Suprapubic skin (tissue), 4 donors: ENCODE measurements at regions not wholly inside any gene's neighbourhood (a gene's known extent, or its start where the extent isn't known, plus 50 kb on each side); places are given as distances from the start of the nearest gene placed in this dataset.
"Not testable (repeated sequence)": the region's sequence is repeated elsewhere in the genome, so short reads cannot be mapped to it uniquely, and the experiment has no call there.

Experiments
- DNase-seq, 2 donors: peaks; one replicate each; pipeline ENCODE4 v3.0.0-alpha.2; 2019; ENCODE audit warnings: low spot score in 2 of 2
- H3K27ac ChIP-seq: fragments of 200-600 bp; sonication (generic); one replicate; pipeline ENCODE4 v1.5.1; 2019
- H3K27me3 ChIP-seq: fragments of 200-600 bp; sonication (generic); one replicate; pipeline ENCODE4 v1.5.1; 2019
- H3K36me3 ChIP-seq: fragments of 200-600 bp; sonication (generic); one replicate; pipeline ENCODE4 v1.5.1; 2019
- H3K4me1 ChIP-seq: fragments of 200-600 bp; sonication (generic); one replicate; pipeline ENCODE4 v1.5.1; 2019
- H3K4me3 ChIP-seq: fragments of 200-600 bp; sonication (generic); one replicate; pipeline ENCODE4 v1.5.1; 2019; ENCODE audit warnings: mild to moderate bottlenecking
- H3K9me3 ChIP-seq: fragments of 200-600 bp; sonication (generic); one replicate; pipeline ENCODE4 v1.5.1; 2019
- CTCF ChIP-seq, 2 donors: fragments of 200-600 bp in 1 of 2; fragments of 450-650 bp in 1 of 2; sonication (generic) in 1 of 2; IDR thresholded peaks; one replicate each; pipeline ENCODE4 v1.5.1; 2016 to 2019; ENCODE audit warnings: antibody characterized with exemption in 2 of 2, mild to moderate bottlenecking in 1 of 2, moderate library complexity in 1 of 2
- EP300 ChIP-seq: sonication (generic); formaldehyde crosslinking; IDR thresholded peaks from one replicate; pipeline ENCODE4 v1.6.1; 2017; ENCODE audit warnings: antibody characterized with exemption
- POLR2A ChIP-seq, 2 donors: fragments of 450-650 bp; IDR thresholded peaks; one replicate each; pipeline ENCODE4 v1.6.1; 2017; ENCODE audit warnings: antibody characterized with exemption in 2 of 2, mild to moderate bottlenecking in 2 of 2, moderate library complexity in 2 of 2
- POLR2AphosphoS5 ChIP-seq, 3 donors: sonication (generic); formaldehyde crosslinking; IDR thresholded peaks; one replicate each; pipeline ENCODE4 v1.6.1; 2017; ENCODE audit warnings: antibody characterized with exemption in 3 of 3
- WGBS: methylation state at CpG from one replicate; pipeline ENCODE4 v1.1.5; 2018; 5-methylcytosine and 5-hydroxymethylcytosine counted together

DNA sequence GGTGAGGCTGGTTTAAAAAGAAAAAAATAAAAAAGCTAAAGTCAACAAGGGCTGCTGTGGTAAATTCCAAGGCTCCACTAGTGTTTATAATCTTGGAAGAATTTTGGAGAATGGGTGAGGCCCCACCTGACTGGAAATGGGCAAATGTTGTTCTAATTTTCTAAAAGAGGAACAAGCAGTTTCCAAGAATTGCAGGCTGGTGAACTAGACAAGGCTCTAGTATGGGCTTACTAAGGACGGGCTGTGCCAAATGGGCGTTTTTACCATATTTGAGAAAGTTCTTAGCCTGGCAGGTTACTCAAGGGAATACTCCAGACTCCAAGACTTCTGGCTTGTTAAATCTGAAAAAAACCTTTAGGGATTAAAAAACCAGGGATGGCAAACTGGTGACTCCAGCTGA is 67.0 kb upstream of the ABHD2 start:
- Histone ChIP-seq H3K4me1 (peaks cover 39% of the 10 kb centered on the region), H3K9me3 (no peaks in the 10 kb centered on the region), H3K4me3 (no peak overlapping the region), H3K36me3 (no peaks in the 10 kb centered on the region), H3K27me3 (no peaks in the 10 kb centered on the region), H3K27ac (peak overlapping the region; percentile 29)
- DNase-seq = no peak
- WGBS = 14% methylated on average over 2 of the region's 2 CpGs
- TF ChIP-seq CTCF (IDR thresholded peaks at IDR 0.05) (no peak), POLR2A (IDR thresholded peaks at IDR 0.05) (no peak), POLR2AphosphoS5 (IDR thresholded peaks at IDR 0.05) (no peak), EP300 (no peak)

DNA sequence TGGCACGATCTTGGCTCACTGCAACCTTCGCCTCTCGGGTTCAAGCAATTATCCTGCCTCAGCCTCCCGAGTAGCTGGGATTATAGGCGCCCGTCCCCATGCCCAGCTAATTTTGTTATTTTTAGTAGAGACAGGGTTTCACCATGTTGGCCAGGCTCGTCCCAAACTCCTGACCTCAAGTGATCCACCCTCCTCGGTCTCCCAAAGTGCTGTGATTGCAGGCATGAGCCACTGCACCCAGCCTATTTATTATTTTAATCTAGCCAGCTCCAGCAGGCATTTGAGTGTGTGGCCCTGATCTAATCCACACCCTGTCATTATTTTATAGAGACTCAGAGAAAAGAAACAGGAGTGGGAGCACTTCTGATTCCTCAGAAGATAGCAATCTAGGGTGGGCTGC is 66.4 kb upstream of the ABHD2 start:
- Histone ChIP-seq H3K27ac (peak overlapping the region; percentile 29), H3K4me1 (peaks cover 32% of the 10 kb centered on the region)
- not testable (repeated sequence) for H3K4me3 ChIP-seq, H3K27me3 ChIP-seq, H3K36me3 ChIP-seq, DNase-seq, H3K9me3 ChIP-seq
- WGBS = 81% methylated on average over 8 of the region's 8 CpGs

DNA sequence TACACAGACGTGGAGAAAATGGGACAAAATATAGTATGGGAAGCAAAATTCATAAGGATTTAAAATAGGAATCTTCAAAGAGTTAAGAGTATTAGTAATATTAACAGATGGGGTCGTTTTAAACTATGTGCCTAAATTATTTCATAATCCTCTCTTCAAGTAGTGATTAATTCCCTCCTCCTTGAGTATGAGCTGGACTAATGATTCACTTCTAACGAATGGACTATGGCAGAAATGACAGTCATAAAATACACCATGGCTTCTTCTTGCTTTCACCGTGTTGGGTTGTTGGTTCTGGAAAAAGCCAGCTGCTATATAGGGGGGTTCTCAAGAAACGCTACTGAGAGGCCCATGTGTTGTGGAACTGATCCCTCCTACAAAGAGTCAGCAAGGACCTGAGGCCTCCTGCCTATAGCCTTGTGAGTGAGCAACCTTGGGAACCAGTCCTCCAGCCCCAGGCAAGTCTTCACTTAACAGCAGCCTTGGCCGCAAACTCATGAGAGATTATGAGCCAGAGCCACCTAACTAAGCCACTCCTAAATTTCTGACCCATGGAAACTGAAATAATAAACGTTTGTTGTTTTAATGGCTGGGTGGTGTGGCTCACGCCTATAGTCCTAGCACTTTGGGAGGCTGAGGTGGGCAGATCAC is 64.8 kb upstream of the ABHD2 start:
- H3K27ac ChIP-seq = no peak overlapping the region
- no peaks in the 10 kb centered on the region for H3K36me3 ChIP-seq
- WGBS = 76% methylated on average over 7 of the region's 8 CpGs
- peaks cover 17% of the 10 kb centered on the region for H3K4me1 ChIP-seq
- TF ChIP-seq CTCF (IDR thresholded peaks at IDR 0.05) = no peak
- TF ChIP-seq POLR2AphosphoS5 (IDR thresholded peaks at IDR 0.05) = no peak
- TF ChIP-seq EP300 = no peak
- TF ChIP-seq POLR2A (IDR thresholded peaks at IDR 0.05) = no peak
- DNase-seq = no peak
- H3K27me3 ChIP-seq = no peaks in the 10 kb centered on the region
- no peak overlapping the region for H3K4me3 ChIP-seq
- H3K9me3 ChIP-seq = no peaks in the 10 kb centered on the region

DNA sequence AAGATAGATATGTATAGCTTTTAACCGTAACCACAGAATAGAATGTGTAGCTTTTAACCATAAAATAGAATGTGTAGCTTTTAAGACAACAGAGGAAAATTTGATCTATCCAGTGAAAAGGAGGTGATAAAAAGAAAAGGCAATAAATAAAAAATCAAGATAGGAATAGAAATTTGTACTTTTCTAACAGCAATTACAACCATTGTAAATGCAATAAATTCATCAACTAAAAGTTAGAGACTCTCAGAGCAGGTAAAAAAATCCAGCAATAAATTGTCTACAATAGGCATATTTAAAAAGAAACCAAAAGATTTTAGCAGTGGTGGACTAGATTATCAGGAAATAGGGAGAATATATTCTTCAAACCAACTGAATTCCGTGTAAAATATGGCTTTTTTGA is 63.8 kb upstream of the ABHD2 start:
- Histone ChIP-seq H3K9me3 (no peaks in the 10 kb centered on the region), H3K4me3 (no peak overlapping the region), H3K4me1 (peaks cover 8% of the 10 kb centered on the region), H3K27me3 (no peaks in the 10 kb centered on the region), H3K27ac (no peak overlapping the region), H3K36me3 (no peaks in the 10 kb centered on the region)
- 92% methylated on average over 2 of the region's 2 CpGs for WGBS
- TF ChIP-seq POLR2AphosphoS5 (IDR thresholded peaks at IDR 0.05) = no peak
- TF ChIP-seq POLR2A (IDR thresholded peaks at IDR 0.05) = no peak
- no peak for TF ChIP-seq EP300
- no peak for TF ChIP-seq CTCF (IDR thresholded peaks at IDR 0.05)
- DNase-seq = no peak

DNA sequence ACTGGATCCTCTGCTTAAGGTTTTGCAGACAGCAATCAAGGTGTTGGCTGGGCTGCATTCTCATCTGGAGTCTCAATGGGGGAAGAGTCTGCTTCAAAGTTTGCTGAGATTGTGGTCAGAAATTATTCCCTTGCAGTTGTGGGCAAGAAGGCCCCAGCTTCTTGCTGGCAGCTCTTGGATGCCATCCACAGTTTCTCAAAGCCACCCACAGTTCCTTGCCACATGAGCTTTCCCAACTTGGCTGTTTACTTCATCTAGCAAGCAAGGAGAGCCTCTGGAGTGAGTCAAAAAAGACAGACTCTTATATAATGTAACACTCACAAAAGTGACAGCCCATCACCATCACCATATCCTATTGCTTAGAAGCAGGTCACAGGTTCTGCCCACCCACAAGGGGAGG is 62.1 kb upstream of the ABHD2 start:
- no peaks in the 10 kb centered on the region for H3K9me3 ChIP-seq
- no peaks in the 10 kb centered on the region for H3K27me3 ChIP-seq
- no peak for TF ChIP-seq POLR2AphosphoS5 (IDR thresholded peaks at IDR 0.05)
- no peak for TF ChIP-seq POLR2A (IDR thresholded peaks at IDR 0.05)
- TF ChIP-seq CTCF (IDR thresholded peaks at IDR 0.05) = no peak

GRCh38 chr15:89028036-89028435 is 60.2 kb upstream of the ABHD2 start:
- 74% methylated on average over 7 of the region's 7 CpGs for WGBS
- TF ChIP-seq CTCF (IDR thresholded peaks at IDR 0.05) = no peak
- no peak overlapping the region for H3K27ac ChIP-seq
- DNase-seq = no peak
- H3K9me3 ChIP-seq = no peaks in the 10 kb centered on the region
- H3K4me3 ChIP-seq = no peak overlapping the region
- no peaks in the 10 kb centered on the region for H3K27me3 ChIP-seq
- H3K36me3 ChIP-seq = no peaks in the 10 kb centered on the region
- H3K4me1 ChIP-seq = no peaks in the 10 kb centered on the region

More for the DNA sequence above, 62.1 kb upstream of the ABHD2 start:
- Histone ChIP-seq H3K36me3 (no peaks in the 10 kb centered on the region), H3K27ac (no peak overlapping the region), H3K4me1 (peaks cover 5% of the 10 kb centered on the region), H3K4me3 (no peak overlapping the region)
- DNase-seq = no peak
